ENCODE measurements at regions not wholly inside any gene's neighbourhood (a gene's known extent, or its start where the extent isn't known, plus 50 kb on each side); places are given as distances from the start of the nearest gene placed in this dataset.
A peak's percentile ranks its signal among the peaks of the same experiment; 100 is the strongest.

- no peak overlapping the region for H3K4me2 ChIP-seq
- Mint-ChIP-seq H3K4me3 (peak overlapping the region; percentile 48), H3K4me1 (peaks cover 43% of the 10 kb centered on the region), H3K9me3 (no peaks in the 10 kb centered on the region), H3K36me3 (no peaks in the 10 kb centered on the region), H3K27me3 (ENCODE audit: insufficient read depth, low read depth) (peaks cover 20% of the 10 kb centered on the region), H3K27ac (no peak overlapping the region)
- no peaks in the 10 kb centered on the region for H4K20me1 ChIP-seq (ENCODE audit: low read depth)
- H3K9ac ChIP-seq = no peak overlapping the region
- no peak for DNase-seq (ENCODE audit: low spot score)
- H2AFZ ChIP-seq (replicated peaks) = no peak overlapping the region
- no peaks in the 10 kb centered on the region for H3K27me3 ChIP-seq
- H3K79me2 ChIP-seq (ENCODE audit: low read depth) = no peaks in the 10 kb centered on the region
- H3K27ac ChIP-seq = no peak overlapping the region
- no peaks in the 10 kb centered on the region for H3K9me3 ChIP-seq (ENCODE audit: low read depth)
- H3K4me3 ChIP-seq = no peak overlapping the region
- peaks cover 21% of the 10 kb centered on the region for H3F3A ChIP-seq (ENCODE audit: low read depth)
- H3K4me1 ChIP-seq = peaks cover 24% of the 10 kb centered on the region
- TF ChIP-seq EZH2phosphoT487 (IDR thresholded peaks at IDR 0.05) (no peak), CTCF (IDR thresholded peaks at IDR 0.05) (no peak), EZH2 (IDR thresholded peaks at IDR 0.05) (no peak)
- H3K36me3 ChIP-seq = no peaks in the 10 kb centered on the region
Observed at GRCh38 chr17:73722165-73722564, 77.9 kb upstream of the SDK2 start.

- Mint-ChIP-seq H3K27ac (no peak overlapping the region), H3K4me1 (peaks cover 40% of the 10 kb centered on the region), H3K27me3 (ENCODE audit: insufficient read depth, low read depth) (peaks cover 16% of the 10 kb centered on the region), H3K36me3 (no peaks in the 10 kb centered on the region), H3K4me3 (no peak overlapping the region), H3K9me3 (no peaks in the 10 kb centered on the region)
- Histone ChIP-seq H3K4me2 (no peak overlapping the region), H3F3A (ENCODE audit: low read depth) (peaks cover 21% of the 10 kb centered on the region), H3K27ac (no peak overlapping the region), H3K27me3 (no peaks in the 10 kb centered on the region), H3K9me3 (ENCODE audit: low read depth) (no peaks in the 10 kb centered on the region), H3K36me3 (no peaks in the 10 kb centered on the region), H3K9ac (no peak overlapping the region), H4K20me1 (ENCODE audit: low read depth) (no peaks in the 10 kb centered on the region), H3K79me2 (ENCODE audit: low read depth) (no peaks in the 10 kb centered on the region), H2AFZ (replicated peaks) (no peak overlapping the region), H3K4me3 (no peak overlapping the region), H3K4me1 (peaks cover 24% of the 10 kb centered on the region)
- no peak for TF ChIP-seq CTCF (IDR thresholded peaks at IDR 0.05)
- DNase-seq (ENCODE audit: low spot score) = no peak
Observed at GRCh38 chr17:73723317-73723716, 79.1 kb upstream of the SDK2 start.

DNA sequence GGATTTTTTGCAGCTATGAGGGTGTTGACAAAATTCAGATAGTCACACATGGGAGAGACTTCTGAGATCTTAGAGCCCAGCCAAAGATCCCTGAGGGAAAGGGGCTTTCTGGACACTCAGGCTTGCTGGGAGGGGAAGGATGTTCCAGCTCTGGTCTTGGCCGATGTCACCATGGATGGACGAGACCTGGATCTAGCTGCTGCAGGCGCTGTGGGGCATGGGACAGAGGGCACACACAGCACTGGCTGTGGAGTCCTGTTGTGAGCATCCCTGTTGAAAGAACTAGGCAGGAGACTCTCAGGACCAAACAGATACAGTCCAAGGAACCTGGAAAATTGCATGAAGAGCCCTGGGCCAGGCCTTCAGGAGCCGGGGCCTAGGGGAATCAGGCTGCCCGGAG is 80.1 kb upstream of the SDK2 start:
- Histone ChIP-seq H2AFZ (replicated peaks) (no peak overlapping the region), H3K4me1 (peaks cover 16% of the 10 kb centered on the region), H3K9ac (no peak overlapping the region), H3K9me3 (ENCODE audit: low read depth) (no peaks in the 10 kb centered on the region), H3F3A (ENCODE audit: low read depth) (peaks cover 14% of the 10 kb centered on the region), H3K4me2 (no peak overlapping the region), H3K27me3 (no peaks in the 10 kb centered on the region), H3K27ac (no peak overlapping the region), H3K36me3 (no peaks in the 10 kb centered on the region), H4K20me1 (ENCODE audit: low read depth) (no peaks in the 10 kb centered on the region), H3K79me2 (ENCODE audit: low read depth) (no peaks in the 10 kb centered on the region), H3K4me3 (no peak overlapping the region)
- H3K27ac Mint-ChIP-seq = peak overlapping the region; percentile 61
- DNase-seq (ENCODE audit: low spot score) = no peak
- TF ChIP-seq EZH2 (IDR thresholded peaks at IDR 0.05) = no peak
- H3K4me3 Mint-ChIP-seq = peak overlapping the region; percentile 27
- H3K36me3 Mint-ChIP-seq = no peaks in the 10 kb centered on the region
- H3K27me3 Mint-ChIP-seq (ENCODE audit: insufficient read depth, low read depth) = peaks cover 14% of the 10 kb centered on the region
- H3K9me3 Mint-ChIP-seq = peaks cover under 1% of the 10 kb centered on the region
- peaks cover 30% of the 10 kb centered on the region for H3K4me1 Mint-ChIP-seq

DNA sequence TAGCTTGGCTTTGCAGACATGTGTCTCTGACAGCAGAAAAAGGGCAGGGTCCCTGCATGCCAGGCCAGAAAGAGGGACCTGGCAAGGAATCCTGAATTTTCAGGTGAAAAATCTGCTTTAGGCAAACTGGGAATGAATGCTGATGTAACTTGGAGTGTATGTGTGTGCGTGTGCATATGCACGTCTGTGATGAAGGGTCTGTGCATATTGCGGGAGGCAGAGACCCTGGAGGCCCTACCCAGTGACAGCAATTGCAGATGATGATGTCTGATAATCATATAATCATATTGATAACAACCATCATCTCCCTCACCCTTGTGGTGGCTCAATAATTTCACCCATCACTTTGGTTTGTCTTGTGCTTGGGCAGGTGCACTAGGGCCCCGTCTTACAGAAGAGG is 80.7 kb upstream of the SDK2 start:
- no peak overlapping the region for H3K27ac ChIP-seq
- H3K36me3 Mint-ChIP-seq = no peaks in the 10 kb centered on the region
- H3K36me3 ChIP-seq = no peaks in the 10 kb centered on the region
- peaks cover 10% of the 10 kb centered on the region for H3K4me1 ChIP-seq
- H3K27me3 Mint-ChIP-seq (ENCODE audit: insufficient read depth, low read depth) = peaks cover 12% of the 10 kb centered on the region
- no peaks in the 10 kb centered on the region for H3K79me2 ChIP-seq (ENCODE audit: low read depth)
- H3K27me3 ChIP-seq = no peaks in the 10 kb centered on the region
- no peak overlapping the region for H3K9ac ChIP-seq
- H3K4me1 Mint-ChIP-seq = peaks cover 23% of the 10 kb centered on the region
- no peaks in the 10 kb centered on the region for H4K20me1 ChIP-seq (ENCODE audit: low read depth)
- TF ChIP-seq EZH2 (IDR thresholded peaks at IDR 0.05) (no peak), EZH2phosphoT487 (IDR thresholded peaks at IDR 0.05) (no peak), CTCF (IDR thresholded peaks at IDR 0.05) (no peak)
- peaks cover 7% of the 10 kb centered on the region for H3F3A ChIP-seq (ENCODE audit: low read depth)
- no peak overlapping the region for H2AFZ ChIP-seq (replicated peaks)
- H3K4me3 Mint-ChIP-seq = no peak overlapping the region
- no peak overlapping the region for H3K4me2 ChIP-seq
- peaks cover 5% of the 10 kb centered on the region for H3K9me3 Mint-ChIP-seq
- DNase-seq (ENCODE audit: low spot score) = no peak
- H3K4me3 ChIP-seq = no peak overlapping the region
- no peak overlapping the region for H3K27ac Mint-ChIP-seq
- H3K9me3 ChIP-seq (ENCODE audit: low read depth) = no peaks in the 10 kb centered on the region

All from neural progenitor cell (in vitro differentiated cells).